IMR-90 (cell line): ENCODE measurements at regions not wholly inside any gene's neighbourhood (a gene's known extent, or its start where the extent isn't known, plus 50 kb on each side); places are given as distances from the start of the nearest gene placed in this dataset.

Experiments used
- ATAC-seq: fragments of 200-7000 bp; cut with Tn5 transposase; 2 replicates; pipeline ENCODE4 v1.9.1; 2020; ENCODE audit warnings: low read depth, mild to moderate bottlenecking, moderate library complexity
- BruUV-seq: library from RNA; stranded (reverse); fragments of 400-500 nt; replicated peaks from 2 replicates; lab custom pipeline; 2021; lab: Mats Ljungman, UMichigan
- CTCF ChIA-PET: fragments of 300-600 bp; formaldehyde crosslinking; extraction: SDS; loops from one replicate; lab custom pipeline; 2021; ENCODE audit warnings: antibody characterized with exemption; lab: Yijun Ruan, JAX
- POLR2A ChIA-PET: fragments of 300-600 bp; sonication (Branson Sonifier 250); formaldehyde crosslinking; loops from one replicate; lab custom pipeline; 2022; ENCODE audit warnings: antibody characterized with exemption; ENCODE audit not compliant: unreplicated experiment; lab: Charles Lee
- DNase-seq: peaks from one replicate; pipeline ENCODE4 v3.0.0; 2013
- H2AFZ ChIP-seq: replicated peaks from 2 replicates; pipeline ENCODE3; 2013; ENCODE audit warnings: low read length, mild to moderate bottlenecking; ENCODE audit not compliant: poor library complexity
- H2AK5ac ChIP-seq: 2 replicates; pipeline ENCODE4 v1.6.1; 2013; ENCODE audit warnings: low read depth, low read length, inconsistent platforms
- H2AK9ac ChIP-seq: replicated peaks from 2 replicates; pipeline ENCODE3; 2013; ENCODE audit warnings: mild to moderate bottlenecking, low read depth, low read length, moderate library complexity; ENCODE audit not compliant: poor library complexity
- H2BK120ac ChIP-seq: 2 replicates; pipeline ENCODE4 v1.6.1; 2013; ENCODE audit warnings: low read depth, low read length, inconsistent platforms
- H2BK15ac ChIP-seq: 3 replicates; pipeline ENCODE4 v1.6.1; 2013; ENCODE audit warnings: low read depth, low read length, inconsistent platforms
- H2BK20ac ChIP-seq: 2 replicates; pipeline ENCODE4 v1.6.1; 2013; ENCODE audit warnings: low read depth, mild to moderate bottlenecking, inconsistent platforms, low read length, moderate library complexity
- H2BK5ac ChIP-seq: 2 replicates; pipeline ENCODE4 v1.6.1; 2013; ENCODE audit warnings: mild to moderate bottlenecking, low read depth, low read length, inconsistent platforms; ENCODE audit not compliant: poor library complexity, severe bottlenecking
- H3K14ac ChIP-seq: replicated peaks from 2 replicates; pipeline ENCODE4 v1.6.1; 2013; ENCODE audit warnings: low read depth, low read length, inconsistent platforms
- H3K18ac ChIP-seq: 2 replicates; pipeline ENCODE4 v1.6.1; 2013; ENCODE audit warnings: low read depth, low read length, control low read depth
- H3K23ac ChIP-seq: 2 replicates; pipeline ENCODE4 v1.6.1; 2013; ENCODE audit warnings: low read depth, low read length, inconsistent platforms
- H3K27ac ChIP-seq: 2 replicates; pipeline ENCODE4 v1.5.1; 2013; ENCODE audit warnings: mild to moderate bottlenecking, control low read depth, low read length; ENCODE audit not compliant: insufficient read depth
- H3K27me3 ChIP-seq: 2 replicates; pipeline ENCODE4 v1.6.1; 2013; ENCODE audit warnings: low read length; ENCODE audit not compliant: control insufficient read depth, insufficient read depth
- H3K36me3 ChIP-seq: 2 replicates; pipeline ENCODE4 v1.6.1; 2013; ENCODE audit warnings: low read length, mixed read lengths; ENCODE audit not compliant: control insufficient read depth, insufficient read depth
- H3K4ac ChIP-seq: 2 replicates; pipeline ENCODE4 v1.6.1; 2013; ENCODE audit warnings: low read depth, low read length, inconsistent platforms
- H3K4me1 ChIP-seq: 2 replicates; pipeline ENCODE4 v1.6.1; 2013; ENCODE audit warnings: low read length, mixed read lengths; ENCODE audit not compliant: control insufficient read depth, insufficient read depth
- H3K4me2 ChIP-seq: 2 replicates; pipeline ENCODE4 v1.6.1; 2013; ENCODE audit warnings: low read depth, mild to moderate bottlenecking, control low read depth, low read length, moderate library complexity
- H3K4me3 ChIP-seq: 2 replicates; pipeline ENCODE4 v1.5.1; 2013; ENCODE audit warnings: low read depth, mild to moderate bottlenecking, control low read depth, low read length, moderate library complexity; ENCODE audit not compliant: insufficient read depth
- H3K56ac ChIP-seq: 2 replicates; pipeline ENCODE4 v1.6.1; 2013; ENCODE audit warnings: low read length, inconsistent platforms; ENCODE audit not compliant: insufficient read depth; ENCODE audit errors: extremely low read depth
- H3K79me1 ChIP-seq, 2 experiments: 2 replicates each; pipeline ENCODE4 v1.6.1; 2013; ENCODE audit warnings: low read length in 2 of 2, inconsistent platforms in 1 of 2, low read depth in 1 of 2
- H3K9ac ChIP-seq: 2 replicates; pipeline ENCODE4 v1.6.1; 2013; ENCODE audit warnings: low read depth, low read length, control low read depth
- H3K9me1 ChIP-seq: 2 replicates; pipeline ENCODE4 v1.6.1; 2013; ENCODE audit warnings: low read length, inconsistent platforms; ENCODE audit not compliant: insufficient read depth
- H3K9me3 ChIP-seq: 2 replicates; pipeline ENCODE4 v1.6.1; 2013; ENCODE audit warnings: low read length; ENCODE audit not compliant: control insufficient read depth, insufficient read depth
- H4K20me1 ChIP-seq: 2 replicates; pipeline ENCODE4 v1.6.1; 2013; ENCODE audit warnings: low read length, inconsistent platforms; ENCODE audit not compliant: insufficient read depth
- H4K5ac ChIP-seq: 2 replicates; pipeline ENCODE4 v1.6.1; 2013; ENCODE audit warnings: mild to moderate bottlenecking, low read depth, low read length, control low read depth
- H4K8ac ChIP-seq, 2 experiments: 2 replicates each; pipeline ENCODE4 v1.6.1; 2013; ENCODE audit warnings: low read depth in 2 of 2, low read length in 2 of 2, control low read depth in 1 of 2, inconsistent platforms in 1 of 2
- H4K91ac ChIP-seq: 2 replicates; pipeline ENCODE4 v1.6.1; 2013; ENCODE audit warnings: low read depth, low read length, inconsistent platforms; ENCODE audit not compliant: insufficient read depth
- BHLHE40 ChIP-seq: fragments of 150-350 bp; IDR thresholded peaks from 2 replicates; pipeline ENCODE4 v1.6.1; 2016; ENCODE audit warnings: mild to moderate bottlenecking, low read depth, low read length
- CEBPB ChIP-seq: IDR thresholded peaks from 2 replicates; pipeline ENCODE4 v1.6.1; 2012; ENCODE audit warnings: low read depth, low read length, improper control_type of control experiment
- CHD1 ChIP-seq: IDR thresholded peaks from 2 replicates; pipeline ENCODE4 v1.6.1; 2012; ENCODE audit warnings: low read depth, low read length, improper control_type of control experiment
- FOS ChIP-seq: fragments of 150-350 bp; IDR thresholded peaks from 2 replicates; pipeline ENCODE4 v1.6.1; 2016; ENCODE audit warnings: low read depth, low read length
- MAFK ChIP-seq: IDR thresholded peaks from 2 replicates; pipeline ENCODE4 v1.6.1; 2012; ENCODE audit warnings: low read depth, low read length, improper control_type of control experiment
- MAZ ChIP-seq: IDR thresholded peaks from 2 replicates; pipeline ENCODE4 v1.6.1; 2012; ENCODE audit warnings: low read depth, mild to moderate bottlenecking, low read length, improper control_type of control experiment, moderate library complexity, borderline replicate concordance
- MXI1 ChIP-seq: IDR thresholded peaks from 2 replicates; pipeline ENCODE4 v1.6.1; 2012; ENCODE audit warnings: low read depth, mild to moderate bottlenecking, low read length, moderate library complexity, borderline replicate concordance
- NFE2L2 ChIP-seq: fragments of 150-350 bp; IDR thresholded peaks from 2 replicates; pipeline ENCODE4 v1.6.1; 2016; ENCODE audit warnings: low read depth, mild to moderate bottlenecking, low read length
- POLR2A ChIP-seq: IDR thresholded peaks from 2 replicates; pipeline ENCODE4 v1.6.1; 2012; ENCODE audit warnings: mild to moderate bottlenecking, low read depth, low read length
- RAD21 ChIP-seq: IDR thresholded peaks from 2 replicates; pipeline ENCODE4 v1.6.1; 2012; ENCODE audit warnings: low read length, improper control_type of control experiment
- RCOR1 ChIP-seq: IDR thresholded peaks from 2 replicates; pipeline ENCODE4 v1.6.1; 2012; ENCODE audit warnings: mild to moderate bottlenecking, low read length, improper control_type of control experiment; ENCODE audit not compliant: insufficient replicate concordance
- RFX5 ChIP-seq: IDR thresholded peaks from 2 replicates; pipeline ENCODE4 v1.8.0; 2012; ENCODE audit warnings: low read depth, mild to moderate bottlenecking, low read length, moderate library complexity
- SMC3 ChIP-seq: fragments of 150-350 bp; IDR thresholded peaks from 2 replicates; pipeline ENCODE4 v1.6.1; 2016; ENCODE audit warnings: low read depth, mild to moderate bottlenecking, antibody characterized with exemption, low read length, moderate library complexity
- WGBS, 2 experiments: methylation state at CpG; one replicate each; pipeline versions ENCODE4 v1.1.5 to v1.1.7; 2013; ENCODE audit warnings: missing lambda C conversion rate in 2 of 2; ENCODE audit not compliant: insufficient read length in 1 of 2; ENCODE audit errors: extremely low coverage in 2 of 2; 5-methylcytosine and 5-hydroxymethylcytosine counted together
- dilution Hi-C: fragments of 300-500 bp; cut with HindIII; formaldehyde crosslinking; loops from one replicate; pipeline ENCODE4 v1.14.3; 2018; ENCODE audit warnings: low sequenced_read_pairs; ENCODE audit not compliant: unreplicated experiment
- in situ Hi-C: fragments of 300-500 bp; cut with MboI; formaldehyde crosslinking; loops from 3 replicates; pipeline ENCODE4 v1.14.3; 2019; ENCODE audit warnings: low sequenced_read_pairs, inconsistent platforms, mixed read lengths
- intact Hi-C: fragments of 100-400 bp; cut with micrococcal nuclease; formaldehyde crosslinking; loops from 2 replicates; pipeline ENCODE4 v1.10.0; 2022
- TF ChIP-seq, protein P1 (sequence below): conservative IDR thresholded peaks from 2 replicates; pipeline ENCODE4 v1.5.1; 2012; ENCODE audit warnings: mild to moderate bottlenecking, low read depth, low read length, improper control_type of control experiment
- TF ChIP-seq, protein P2 (sequence below): fragments of 150-350 bp; IDR thresholded peaks from 2 replicates; pipeline ENCODE4 v1.6.1; 2017; ENCODE audit warnings: mild to moderate bottlenecking, antibody characterized with exemption, low read length, low read depth

DNA sequence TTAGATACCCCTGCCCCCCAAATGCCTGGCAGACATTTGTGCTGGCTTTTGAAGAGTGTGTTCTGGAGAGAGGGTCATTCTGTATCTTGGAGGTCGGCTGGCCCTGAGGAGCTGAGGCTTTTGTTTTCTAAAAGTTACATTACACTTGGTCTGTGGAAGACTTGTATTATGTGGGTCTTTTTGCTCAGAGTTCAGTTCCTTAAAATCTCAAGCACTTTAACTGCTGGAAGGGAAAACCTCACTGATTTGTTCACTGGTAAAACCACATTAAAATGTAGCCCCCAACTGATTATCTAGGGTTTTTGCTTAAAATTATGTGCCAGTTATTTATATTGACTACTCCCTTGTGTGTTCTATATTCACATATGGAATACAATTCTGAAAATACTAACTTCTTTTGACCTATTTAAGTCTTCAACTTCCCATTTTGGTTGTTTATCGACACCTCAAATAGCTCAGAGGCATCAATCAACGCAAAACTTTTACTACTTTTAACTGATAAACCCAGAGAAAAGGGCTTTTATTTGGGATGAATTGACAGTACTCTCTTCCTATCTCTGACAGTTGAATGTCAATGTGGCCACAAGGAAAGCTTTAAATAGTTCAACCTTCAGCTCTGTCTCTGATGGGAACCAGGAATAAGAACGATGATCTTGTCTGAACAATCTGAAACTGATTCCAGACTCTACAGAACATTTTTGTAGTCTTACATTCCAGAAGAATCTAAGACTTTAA lies 54.0 kb upstream of the MAP3K1 start:
- Histone ChIP-seq H2AK9ac (no peak overlapping the region), H2BK5ac (no peak overlapping the region), H3K9ac (no peak overlapping the region), H4K8ac (no peak overlapping the region), H4K91ac (no peak overlapping the region), H3K36me3 (no peaks in the 10 kb centered on the region), H3K56ac (no peak overlapping the region), H3K9me1 (peaks cover 8% of the 10 kb centered on the region; the same call in 1 of the 2 replicates), H2BK20ac (no peak overlapping the region), H3K14ac (no peak overlapping the region), H4K20me1 (no peaks in the 10 kb centered on the region), H3K79me1 (no peaks in the 10 kb centered on the region), H2BK120ac (no peak overlapping the region), H2BK15ac (no peak overlapping the region), H3K4me2 (no peak overlapping the region), H2AFZ (no peak overlapping the region), H3K27ac (no peak overlapping the region), H3K4me3 (no peak overlapping the region), H3K4ac (no peak overlapping the region), H2AK5ac (no peak overlapping the region), H3K4me1 (peaks cover 8% of the 10 kb centered on the region), H3K27me3 (no peaks in the 10 kb centered on the region), H3K23ac (no peak overlapping the region), H4K5ac (no peak overlapping the region), H3K18ac (no peak overlapping the region), H3K9me3 (no peaks in the 10 kb centered on the region)
- TF ChIP-seq POLR2A: no peak
- TF ChIP-seq, protein P1, sequence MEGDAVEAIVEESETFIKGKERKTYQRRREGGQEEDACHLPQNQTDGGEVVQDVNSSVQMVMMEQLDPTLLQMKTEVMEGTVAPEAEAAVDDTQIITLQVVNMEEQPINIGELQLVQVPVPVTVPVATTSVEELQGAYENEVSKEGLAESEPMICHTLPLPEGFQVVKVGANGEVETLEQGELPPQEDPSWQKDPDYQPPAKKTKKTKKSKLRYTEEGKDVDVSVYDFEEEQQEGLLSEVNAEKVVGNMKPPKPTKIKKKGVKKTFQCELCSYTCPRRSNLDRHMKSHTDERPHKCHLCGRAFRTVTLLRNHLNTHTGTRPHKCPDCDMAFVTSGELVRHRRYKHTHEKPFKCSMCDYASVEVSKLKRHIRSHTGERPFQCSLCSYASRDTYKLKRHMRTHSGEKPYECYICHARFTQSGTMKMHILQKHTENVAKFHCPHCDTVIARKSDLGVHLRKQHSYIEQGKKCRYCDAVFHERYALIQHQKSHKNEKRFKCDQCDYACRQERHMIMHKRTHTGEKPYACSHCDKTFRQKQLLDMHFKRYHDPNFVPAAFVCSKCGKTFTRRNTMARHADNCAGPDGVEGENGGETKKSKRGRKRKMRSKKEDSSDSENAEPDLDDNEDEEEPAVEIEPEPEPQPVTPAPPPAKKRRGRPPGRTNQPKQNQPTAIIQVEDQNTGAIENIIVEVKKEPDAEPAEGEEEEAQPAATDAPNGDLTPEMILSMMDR: no peak
- TF ChIP-seq NFE2L2: no peak
- no peak for TF ChIP-seq MXI1
- TF ChIP-seq MAFK: no peak
- no peak for TF ChIP-seq SMC3
- TF ChIP-seq BHLHE40: no peak
- TF ChIP-seq RCOR1: no peak
- no peak for TF ChIP-seq FOS
- no peak for TF ChIP-seq CEBPB
- TF ChIP-seq RFX5: no peak
- no peak for TF ChIP-seq RAD21
- TF ChIP-seq CHD1: no peak
- no peak for TF ChIP-seq MAZ
- TF ChIP-seq, protein P2, sequence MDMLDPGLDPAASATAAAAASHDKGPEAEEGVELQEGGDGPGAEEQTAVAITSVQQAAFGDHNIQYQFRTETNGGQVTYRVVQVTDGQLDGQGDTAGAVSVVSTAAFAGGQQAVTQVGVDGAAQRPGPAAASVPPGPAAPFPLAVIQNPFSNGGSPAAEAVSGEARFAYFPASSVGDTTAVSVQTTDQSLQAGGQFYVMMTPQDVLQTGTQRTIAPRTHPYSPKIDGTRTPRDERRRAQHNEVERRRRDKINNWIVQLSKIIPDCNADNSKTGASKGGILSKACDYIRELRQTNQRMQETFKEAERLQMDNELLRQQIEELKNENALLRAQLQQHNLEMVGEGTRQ: no peak
- intact Hi-C loops: loop anchor here (5.0 kb wide), 1 partner anchor 269 kb away; no protein-coding TSS in a partner anchor
- dilution Hi-C loops: no loop called here
- in situ Hi-C loops: no loop called here
- POLR2A ChIA-PET: no interaction called here
- CTCF ChIA-PET: no interaction called here
- WGBS, 2 experiments: no CpG with 5 or more reads among the region's 4 CpGs
- no peak for ATAC-seq
- no TSS peak for BruUV-seq
- DNase-seq: no peak
